GM12891 (cell line): ENCODE measurements at regions not wholly inside any gene's neighbourhood (a gene's known extent, or its start where the extent isn't known, plus 50 kb on each side); places are given as distances from the start of the nearest gene placed in this dataset.

Source experiments
- POLR2A ChIP-seq: IDR thresholded peaks from 2 replicates; pipeline ENCODE4 v1.6.1; 2011; ENCODE audit warnings: low read depth, low read length, control low read depth
- POU2F2 ChIP-seq: IDR thresholded peaks from 2 replicates; pipeline ENCODE4 v1.6.1; 2011; ENCODE audit warnings: low read depth, mild to moderate bottlenecking, control low read depth, low read length, moderate library complexity
- SPI1 ChIP-seq: IDR thresholded peaks from 2 replicates; pipeline ENCODE4 v1.6.1; 2011; ENCODE audit warnings: low read depth, low read length, control low read depth
- TAF1 ChIP-seq: IDR thresholded peaks from 2 replicates; pipeline ENCODE4 v1.6.1; 2011; ENCODE audit warnings: low read depth, low read length, control low read depth

DNA sequence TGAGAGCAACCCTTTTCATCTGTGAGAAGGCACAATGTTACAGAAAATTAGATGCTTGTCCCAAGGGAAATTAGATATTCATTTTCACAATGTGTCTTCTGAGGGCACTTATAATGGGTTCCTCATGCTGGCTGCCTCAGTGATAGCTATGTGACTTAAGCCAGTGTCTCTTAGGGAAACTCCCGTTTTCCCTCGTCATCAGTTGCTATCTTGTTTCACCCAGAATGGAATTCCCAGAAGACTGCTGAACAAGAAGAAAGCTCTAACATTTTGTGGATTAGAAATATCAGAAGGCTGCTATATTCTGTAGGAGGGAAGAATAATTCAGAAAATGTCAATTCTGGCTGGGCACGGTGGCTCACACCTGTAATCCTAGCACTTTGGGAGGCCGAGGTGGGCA lies 67.9 kb upstream of the WDR72 start:
- TF ChIP-seq POLR2A (no peak), TAF1 (no peak), SPI1 (no peak), POU2F2 (no peak)
